HG03103 (cell line): ENCODE measurements at regions not wholly inside any gene's neighbourhood (a gene's known extent, or its start where the extent isn't known, plus 50 kb on each side); places are given as distances from the start of the nearest gene placed in this dataset.
"Not testable (repeated sequence)": the region's sequence is repeated elsewhere in the genome, so short reads cannot be mapped to it uniquely, and the experiment has no call there.

Experiments
- ATAC-seq: cut with Tn5 transposase; IDR thresholded peaks from one replicate; pipeline ENCODE4 v1.9.1; 2021; ENCODE audit warnings: low read depth; ENCODE audit not compliant: unreplicated experiment

DNA sequence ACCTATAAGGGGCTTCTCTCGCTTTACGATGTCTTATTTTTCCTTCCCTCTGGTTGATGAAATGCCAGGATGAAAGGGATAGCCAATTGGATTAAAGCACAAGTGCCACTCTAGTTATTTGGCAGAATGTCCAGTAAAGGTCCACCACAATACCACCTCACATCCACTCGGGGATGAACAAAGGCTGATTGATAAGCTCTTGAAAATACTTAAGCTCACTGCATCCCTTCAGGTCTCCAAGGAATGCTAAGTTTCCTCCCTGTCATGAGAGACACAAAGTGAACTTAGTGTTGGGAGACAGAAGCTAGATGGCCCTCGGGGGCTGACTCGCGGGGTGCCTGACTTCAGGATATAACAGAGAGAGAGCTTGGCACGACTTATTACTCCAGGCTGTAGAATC is 185.9 kb upstream of the ZNF644 start:
- ATAC-seq: not testable (repeated sequence)

DNA sequence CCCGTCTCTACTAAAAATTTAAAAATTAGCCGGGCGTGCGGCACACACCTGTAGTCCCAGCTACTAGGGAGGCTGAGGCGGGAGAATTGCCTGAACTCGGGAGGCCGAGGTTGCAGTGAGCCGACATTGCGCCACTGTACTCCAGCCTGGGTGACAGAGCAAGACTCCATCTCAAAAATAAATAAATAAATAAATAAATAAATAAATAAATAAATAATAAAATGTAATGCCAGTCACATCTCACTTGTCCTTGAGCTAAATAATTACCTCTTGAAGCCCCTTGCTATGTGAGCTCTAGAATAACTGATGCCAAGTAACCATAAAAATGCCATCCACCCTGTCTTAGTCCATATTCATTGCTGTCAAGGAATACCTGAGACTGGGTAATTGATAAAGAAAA is 182.3 kb upstream of the ZNF644 start:
- not testable (repeated sequence) for ATAC-seq

DNA sequence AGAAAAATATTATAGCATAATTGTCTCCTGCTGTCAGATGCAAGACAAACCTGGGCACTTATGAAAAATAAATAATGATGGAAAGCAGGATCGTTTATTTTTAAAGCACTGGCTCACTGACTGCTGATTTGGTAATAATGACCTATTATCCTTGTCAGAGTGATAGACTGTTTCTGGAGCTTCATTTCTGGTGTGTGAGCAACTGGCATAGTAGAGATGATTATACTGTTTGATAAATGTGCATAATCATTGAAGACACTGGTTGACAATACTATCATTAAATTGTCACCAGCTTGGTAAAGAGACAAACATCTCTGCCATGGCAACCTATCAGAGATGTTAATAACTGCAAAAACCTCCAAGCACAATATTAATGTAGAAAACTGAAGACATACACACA is 179.9 kb upstream of the ZNF644 start:
- no peak for ATAC-seq

DNA sequence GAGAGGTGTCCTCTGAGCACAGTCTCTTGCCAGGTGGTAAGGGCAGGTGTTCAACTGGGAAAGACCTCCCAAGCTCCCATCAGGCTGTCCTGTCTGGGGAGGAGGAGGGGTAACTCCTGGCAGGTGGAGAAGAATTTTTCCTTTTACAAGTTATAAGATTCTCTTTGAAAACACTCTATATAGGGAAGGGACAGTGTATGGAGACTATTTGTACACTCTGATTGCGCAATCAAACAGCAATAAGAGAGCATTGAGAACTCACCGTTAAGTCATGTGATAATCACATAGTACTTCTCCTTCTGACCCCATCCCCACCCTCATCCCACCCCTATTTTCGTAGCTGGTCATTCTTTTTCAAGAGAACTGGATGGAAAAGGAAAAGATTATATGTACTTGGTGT is 179.3 kb upstream of the ZNF644 start:
- no peak for ATAC-seq

DNA sequence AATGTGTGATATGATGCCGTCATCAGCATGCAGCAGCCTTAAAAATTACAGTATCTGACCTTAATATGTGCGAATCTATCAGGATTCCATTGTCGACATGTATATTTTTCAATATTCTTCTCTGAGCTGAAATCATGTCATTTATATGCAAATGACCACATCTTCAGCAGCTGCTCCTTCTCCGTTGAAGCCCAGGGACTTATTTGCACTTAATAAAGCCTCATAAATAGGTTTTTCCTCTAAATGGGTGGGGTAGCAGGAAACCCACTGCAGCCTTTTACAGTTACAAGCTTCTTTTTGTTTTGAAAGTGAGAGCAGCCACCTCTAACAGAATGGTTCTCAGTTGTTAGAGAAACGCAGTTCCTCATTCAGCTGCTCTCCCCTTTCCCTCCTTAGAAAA is 178.8 kb upstream of the ZNF644 start:
- no peak for ATAC-seq

GRCh38 chr1:91199988-91200387 is 178.2 kb upstream of the ZNF644 start:
- ATAC-seq: no peak

DNA sequence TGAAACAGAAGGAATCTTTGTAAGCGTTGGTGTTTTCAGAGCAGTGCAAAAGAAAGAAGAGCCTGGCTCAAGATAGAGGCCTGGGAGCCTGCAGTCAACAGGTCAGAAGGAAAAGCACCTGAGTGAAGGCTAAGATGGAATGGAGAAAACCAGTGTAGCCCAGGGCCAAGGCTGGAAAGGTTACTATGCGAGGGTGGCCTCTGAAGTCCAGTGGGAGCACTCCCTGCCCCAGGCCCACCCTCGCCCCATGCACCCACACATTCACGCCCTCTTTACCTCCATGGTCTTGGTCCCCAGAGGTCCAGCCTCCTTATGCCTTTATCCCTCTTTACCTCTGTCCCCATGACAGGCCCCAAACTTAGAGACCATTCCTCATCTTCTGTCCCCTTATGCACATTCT is 169.2 kb upstream of the ZNF644 start:
- ATAC-seq: no peak

- ATAC-seq: no peak
Measured at GRCh38 chr1:91189096-91189495, 167.3 kb upstream of the ZNF644 start.

- not testable (repeated sequence) for ATAC-seq
Measured at GRCh38 chr1:91182807-91183206, 161.0 kb upstream of the ZNF644 start.

- ATAC-seq: no peak
Measured at GRCh38 chr1:91176250-91176649, 154.4 kb upstream of the ZNF644 start.

GRCh38 chr1:91174734-91175133 is 152.9 kb upstream of the ZNF644 start:
- no peak for ATAC-seq

DNA sequence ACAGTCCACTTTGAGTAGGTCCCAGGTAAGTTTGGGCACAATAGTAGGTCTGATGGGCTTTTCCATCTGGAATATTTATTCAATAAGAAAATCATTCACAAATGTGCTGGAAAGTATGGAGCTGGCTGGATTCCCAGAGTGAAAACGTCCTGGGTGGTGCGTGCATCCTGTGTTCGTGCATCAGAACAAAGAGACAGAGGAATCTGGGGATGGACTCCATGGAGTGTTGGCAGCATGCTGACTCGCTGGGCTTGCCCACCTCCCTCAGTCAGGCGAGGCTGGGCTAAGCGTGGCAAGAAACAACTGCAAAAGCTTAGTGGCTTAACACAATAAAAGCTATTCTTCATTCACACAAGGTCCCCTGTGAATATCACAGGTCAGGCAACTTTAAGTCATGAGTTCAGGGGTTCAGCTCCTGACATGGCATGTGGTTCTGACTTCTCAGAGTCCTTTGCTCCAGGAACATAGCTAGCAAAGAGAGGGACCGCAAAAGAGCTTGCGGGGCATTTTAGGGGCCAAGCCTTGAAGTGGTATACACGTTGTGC is 151.6 kb upstream of the ZNF644 start:
- no peak for ATAC-seq

DNA sequence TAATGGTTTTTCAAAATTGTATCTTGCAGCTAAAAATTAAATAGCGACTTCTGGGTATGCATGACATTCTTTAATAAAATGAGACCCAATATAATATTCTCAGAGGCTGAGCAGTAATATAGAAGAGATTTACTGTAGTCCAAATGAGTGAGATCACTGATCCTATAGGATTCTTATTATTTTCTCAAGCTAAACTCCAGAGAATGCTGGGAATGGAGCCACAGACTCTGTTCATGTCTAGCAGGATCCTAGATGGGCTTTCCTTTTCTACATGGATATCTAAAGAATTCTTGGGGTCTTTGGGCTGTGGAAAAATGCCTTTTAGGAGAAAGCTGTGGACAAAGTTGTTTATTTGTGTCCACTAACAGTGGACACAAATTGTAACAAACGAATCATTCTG is 150.7 kb upstream of the ZNF644 start:
- ATAC-seq: no peak

GRCh38 chr1:91171898-91172297 is 150.1 kb upstream of the ZNF644 start:
- no peak for ATAC-seq

DNA sequence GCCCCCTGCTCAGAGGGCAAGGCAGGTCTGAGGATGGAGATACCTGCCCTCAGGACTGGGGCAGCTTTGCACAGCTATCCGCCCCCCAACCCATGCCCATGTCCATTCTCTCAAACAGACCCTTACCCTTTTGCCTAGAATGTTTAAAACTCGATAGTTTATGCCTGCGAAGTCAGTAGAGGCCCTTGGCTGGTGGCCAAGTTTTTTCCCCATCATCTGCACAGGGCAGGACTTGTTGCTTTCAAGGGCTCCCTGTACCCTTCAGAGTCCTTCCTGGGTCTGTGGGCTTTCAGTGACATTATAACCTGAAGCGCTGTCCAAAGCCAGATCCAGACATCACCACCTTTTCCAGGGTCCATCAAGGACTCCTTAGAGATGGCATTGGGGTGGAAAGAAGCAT is 148.7 kb upstream of the ZNF644 start:
- ATAC-seq: no peak

DNA sequence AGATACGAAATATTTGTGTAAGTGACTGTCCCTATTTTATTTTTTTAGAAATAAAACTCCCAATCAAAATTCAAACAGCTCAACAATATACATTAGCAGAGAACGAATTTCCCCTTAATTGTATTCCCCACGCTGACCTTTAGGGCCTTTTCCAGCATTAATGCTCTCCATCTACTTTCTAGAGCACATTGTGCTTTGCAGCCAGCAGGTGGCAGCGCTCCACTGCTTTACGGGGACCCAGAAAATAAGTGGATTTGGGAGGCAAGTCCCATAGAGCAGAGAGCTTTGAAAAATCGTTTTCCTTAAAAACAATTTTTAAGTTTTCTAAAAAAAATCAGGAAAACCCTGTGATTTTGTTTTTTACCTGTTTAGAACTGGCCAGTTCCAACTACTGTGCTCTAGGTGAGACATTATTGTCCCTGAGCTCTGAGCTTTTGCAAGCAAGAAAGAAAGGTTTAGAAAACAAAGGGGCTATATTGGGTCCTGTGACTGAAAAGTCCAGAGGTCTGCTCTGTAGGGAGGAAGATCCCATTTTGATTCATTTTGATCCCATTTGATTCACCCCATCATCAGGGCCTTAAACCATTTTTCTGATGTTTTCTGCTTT is 144.4 kb upstream of the ZNF644 start:
- no peak for ATAC-seq

DNA sequence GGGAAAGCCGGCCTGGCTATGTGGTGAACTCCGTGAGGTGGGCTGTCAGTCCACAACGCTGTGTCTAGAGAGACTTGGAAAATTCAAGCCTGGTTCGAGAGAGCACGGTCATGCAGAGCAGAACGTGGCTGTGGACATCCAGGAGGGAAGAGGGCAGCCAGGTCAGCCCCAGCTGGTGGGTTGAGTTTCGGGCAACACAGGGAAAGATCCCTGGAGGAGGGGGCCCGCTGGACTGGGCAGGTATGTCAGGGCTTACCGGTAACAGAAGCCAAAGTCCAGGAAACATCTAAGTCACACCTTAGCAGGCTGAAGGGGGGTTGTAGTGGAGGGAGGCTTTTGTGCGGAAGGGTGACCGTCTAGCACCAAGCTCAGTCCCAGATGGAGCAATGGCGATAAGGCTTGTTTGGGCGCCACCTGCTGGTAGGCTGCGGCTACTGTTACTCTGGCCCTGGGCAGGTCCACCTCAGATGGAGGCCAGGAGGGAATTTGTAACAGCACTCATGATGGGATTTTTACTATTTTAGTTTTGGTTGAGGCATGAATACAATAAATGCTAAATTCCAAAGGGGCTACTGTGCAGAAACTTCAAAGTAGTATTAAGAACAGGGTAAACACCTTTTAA is 143.3 kb upstream of the ZNF644 start:
- peak; percentile 89 for ATAC-seq

- ATAC-seq: no peak
Measured at GRCh38 chr1:91162613-91163012, 140.8 kb upstream of the ZNF644 start.

- ATAC-seq: no peak
Measured at GRCh38 chr1:91161749-91162148, 139.9 kb upstream of the ZNF644 start.

- no peak for ATAC-seq
Measured at GRCh38 chr1:91161166-91161565, 139.3 kb upstream of the ZNF644 start.

DNA sequence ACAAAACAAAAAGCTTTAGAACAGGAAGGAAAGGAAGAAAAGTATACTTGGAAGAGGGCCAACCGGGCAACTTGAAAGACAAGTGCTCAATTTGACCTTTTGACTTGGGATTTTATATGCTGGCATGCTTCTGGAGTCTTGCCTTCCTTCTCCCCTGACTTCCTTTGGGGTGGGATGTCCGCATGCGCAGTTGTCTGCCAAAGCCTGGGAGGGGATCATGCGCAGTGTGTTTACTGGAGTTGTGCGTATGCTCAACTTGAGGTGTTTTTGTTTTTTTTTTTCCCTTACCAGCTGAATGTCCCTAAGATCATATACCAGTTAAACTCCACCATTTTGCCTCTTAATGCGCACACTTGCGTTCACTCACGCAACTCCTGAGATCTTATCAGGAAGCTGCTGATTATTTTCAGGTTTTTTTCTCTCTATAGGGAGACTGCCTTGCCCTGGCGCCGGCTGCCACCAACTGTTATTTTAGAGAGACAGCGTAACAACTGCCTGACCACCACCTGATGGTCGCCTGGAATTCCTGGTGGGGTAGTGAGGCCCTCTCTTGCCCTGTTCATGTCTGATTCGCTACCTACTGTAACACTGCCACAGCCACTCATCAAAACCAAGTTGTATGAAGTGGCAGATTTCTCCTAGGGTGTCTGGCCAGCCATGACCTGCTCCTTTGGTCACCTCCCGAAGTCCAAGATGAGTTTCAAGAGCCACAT is 138.7 kb upstream of the ZNF644 start:
- no peak for ATAC-seq

- no peak for ATAC-seq
Measured at GRCh38 chr1:91153341-91153740, 131.5 kb upstream of the ZNF644 start.
